ENCODE measurements at regions not wholly inside any gene's neighbourhood (a gene's known extent, or its start where the extent isn't known, plus 50 kb on each side); places are given as distances from the start of the nearest gene placed in this dataset.

DNA sequence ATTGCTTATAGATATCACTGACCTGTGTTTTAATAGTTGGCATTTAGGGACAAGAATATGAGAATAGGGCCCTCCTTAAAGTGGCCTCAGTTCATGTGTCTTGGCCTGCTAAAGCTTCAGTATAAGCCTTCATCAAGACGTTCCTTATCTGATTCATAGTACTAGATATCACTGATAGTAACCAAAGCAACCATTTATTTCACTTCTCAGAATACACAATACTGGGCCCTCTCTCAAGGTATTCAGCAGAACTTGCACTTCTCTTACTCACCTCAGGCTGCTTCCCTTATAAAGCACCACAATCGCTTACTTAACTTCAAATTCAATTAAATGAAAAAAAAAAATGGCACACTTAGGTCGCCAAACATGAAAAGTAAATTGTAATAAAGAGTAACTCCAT is 259.4 kb upstream of the PCDH7 start:
- H3K79me1 ChIP-seq (ENCODE audit: low read depth, low read length): no peaks in the 10 kb centered on the region
- H2BK5ac ChIP-seq (ENCODE audit: low read depth, low read length): no peak overlapping the region
- no peak overlapping the region for H3K23ac ChIP-seq (ENCODE audit: insufficient read length)
- FAIRE-seq (no peak), DNase-seq (ENCODE audit: low read depth in 1 of 2, low spot score in 2 of 2) (no peak)
- H3K4me2 ChIP-seq (ENCODE audit: insufficient read depth in 1 of 2, low read depth in 2 of 2, low read length in 2 of 2): peak overlapping the region in 1 of 2 experiments; percentile 3; a peak in 1 of 4 replicates
- no peak overlapping the region for H4K5ac ChIP-seq (ENCODE audit: insufficient read length, low read depth, low read length)
- no peak overlapping the region for H4K91ac ChIP-seq (replicated peaks; ENCODE audit: insufficient read length, low read length)
- no peaks in the 10 kb centered on the region for H3K36me3 ChIP-seq (ENCODE audit: control insufficient read depth in 2 of 4, insufficient read depth in 4 of 4, low read length in 3 of 4)
- TF ChIP-seq, protein P1, sequence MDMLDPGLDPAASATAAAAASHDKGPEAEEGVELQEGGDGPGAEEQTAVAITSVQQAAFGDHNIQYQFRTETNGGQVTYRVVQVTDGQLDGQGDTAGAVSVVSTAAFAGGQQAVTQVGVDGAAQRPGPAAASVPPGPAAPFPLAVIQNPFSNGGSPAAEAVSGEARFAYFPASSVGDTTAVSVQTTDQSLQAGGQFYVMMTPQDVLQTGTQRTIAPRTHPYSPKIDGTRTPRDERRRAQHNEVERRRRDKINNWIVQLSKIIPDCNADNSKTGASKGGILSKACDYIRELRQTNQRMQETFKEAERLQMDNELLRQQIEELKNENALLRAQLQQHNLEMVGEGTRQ (IDR thresholded peaks at IDR 0.05; ENCODE audit: low read length): no peak
- TF ChIP-seq BCL11A (IDR thresholded peaks at IDR 0.05; ENCODE audit: low read depth in 2 of 2, low read length in 2 of 2): no peak
- no peak for TF ChIP-seq CREB1 (IDR thresholded peaks at IDR 0.05)
- no peak for TF ChIP-seq GABPA (IDR thresholded peaks at IDR 0.05; ENCODE audit: borderline replicate concordance, insufficient read depth, low read length)
- H3K23me2 ChIP-seq (ENCODE audit: low read depth, low read length): no peaks in the 10 kb centered on the region
- no peak overlapping the region for H2BK15ac ChIP-seq (ENCODE audit: low read length)
- no peaks in the 10 kb centered on the region for H3K79me2 ChIP-seq (ENCODE audit: control insufficient read depth in 1 of 2, insufficient read depth in 2 of 2, low read length in 2 of 2)
- WGBS, 2 experiments (ENCODE audit: extremely low coverage in 1 of 2, insufficient coverage in 1 of 2, insufficient read length in 1 of 2, insufficient replicate concordance in 2 of 2, low coverage in 1 of 2, low lambda C conversion rate in 2 of 2, missing lambda C conversion rate in 1 of 2): 83% methylated on average over 3 of the region's 3 CpGs; no CpG with 5 or more reads in 1 of the 2 experiments
- H4K8ac ChIP-seq (ENCODE audit: extremely low read depth, insufficient read depth, low read length): no peak overlapping the region
- no peak overlapping the region for H3K4ac ChIP-seq (replicated peaks; ENCODE audit: insufficient read length, low read depth, low read length)
- 0 out of 2 replicates have a peak overlapping the region, but pooled peaks have one; percentile 68 for H2AFZ ChIP-seq (ENCODE audit: low read length)
- no peak overlapping the region for H3K14ac ChIP-seq (ENCODE audit: insufficient read length)
- H3K4me3 ChIP-seq (ENCODE audit: extremely low read depth in 1 of 4, insufficient read depth in 2 of 4, low read depth in 3 of 4, low read length in 4 of 4): 0 out of 8 replicates have a peak overlapping the region, but pooled peaks of 1 of the 4 experiments have one; percentile 12
- CTCF ChIA-PET (ENCODE audit: partially characterized antibody): interaction anchor here (0.6 to 1.5 kb wide), 3 partner anchors 18 to 808 kb away, joined by 3 to 4 read pairs (median 4); no protein-coding TSS in a partner anchor
- no peak overlapping the region for H2BK20ac ChIP-seq (ENCODE audit: low read length)
- no peaks in the 10 kb centered on the region for H3K27me3 ChIP-seq (replicated peaks in 1 of 4; ENCODE audit: control insufficient read depth in 3 of 4, extremely low read depth in 1 of 4, insufficient read depth in 3 of 4, low read length in 3 of 4)
- POLR2A ChIA-PET (ENCODE audit: partially characterized antibody): interaction anchor here (0.6 kb wide), 1 partner anchor 94 kb away, joined by 3 read pairs; no protein-coding TSS in a partner anchor
- H3K4me1 ChIP-seq (replicated peaks in 1 of 4; ENCODE audit: control insufficient read depth in 3 of 4, insufficient read depth in 4 of 4, low read length in 3 of 4): peaks cover 2 to 6% (median 4%) of the 10 kb centered on the region in 4 experiments; a peak in 3 of 7 replicates
- H2AK5ac ChIP-seq (ENCODE audit: low read depth, low read length): no peak overlapping the region
- no peak overlapping the region for H3K18ac ChIP-seq (ENCODE audit: extremely low read depth, low read length)
- no peaks in the 10 kb centered on the region for H4K20me1 ChIP-seq (replicated peaks in 1 of 2; ENCODE audit: control insufficient read depth in 1 of 2, insufficient read depth in 2 of 2, low read length in 2 of 2)
- no peak overlapping the region for H3K9ac ChIP-seq (replicated peaks in 1 of 4; ENCODE audit: extremely low read depth in 1 of 4, low read depth in 3 of 4, low read length in 3 of 4)
- no peak overlapping the region for H3K56ac ChIP-seq (replicated peaks; ENCODE audit: insufficient read length, low read depth, low read length)
- no peaks in the 10 kb centered on the region for H3K9me3 ChIP-seq (ENCODE audit: insufficient read depth in 2 of 2, low read depth in 1 of 2, low read length in 1 of 2)
- H2BK12ac ChIP-seq (ENCODE audit: low read depth, low read length): no peak overlapping the region; the same call in 1 of the 2 replicates
- no peak overlapping the region for H2BK120ac ChIP-seq (replicated peaks; ENCODE audit: low read depth, low read length)
- H3K27ac ChIP-seq (ENCODE audit: low read depth, low read length): no peak overlapping the region
